K562 (cell line): ENCODE measurements at regions not wholly inside any gene's neighbourhood (a gene's known extent, or its start where the extent isn't known, plus 50 kb on each side); places are given as distances from the start of the nearest gene placed in this dataset.

Source experiments
- ATAC-seq: fragments of 200-7000 bp; cut with Tn5 transposase; 3 replicates; pipeline ENCODE4 v1.9.1; 2020; ENCODE audit warnings: moderate library complexity
- BruUV-seq: library from RNA; stranded (reverse); fragments of 400-500 nt; replicated peaks from 2 replicates; lab custom pipeline; 2021; lab: Mats Ljungman, UMichigan
- CTCF ChIA-PET: fragments of 300-600 bp; formaldehyde crosslinking; extraction: SDS; loops from one replicate; lab custom pipeline; 2021; ENCODE audit warnings: low intra/inter-chr PET ratio; lab: Yijun Ruan, JAX
- POLR2A ChIA-PET: fragments of 300-600, 350-650 bp; sonication (Branson Sonifier 250); formaldehyde crosslinking; extraction: SDS; loops from one replicate; lab custom pipeline; 2021; ENCODE audit warnings: antibody characterized with exemption, inconsistent platforms; lab: Yijun Ruan, JAX
- DNase-seq, 4 experiments: peaks; one replicate each; pipeline versions ENCODE4 v3.0.0 to v3.0.0-alpha.2; 2011 to 2018; ENCODE audit warnings: low spot score in 3 of 4, mixed read lengths in 3 of 4; ENCODE audit errors: extremely low read depth in 1 of 4
- FAIRE-seq: peaks from 2 replicates; lab custom pipeline; 2011; peaks lifted over from hg19 to GRCh38; lab: Jason Lieb, UNC
- H2AFZ ChIP-seq: 2 replicates; pipeline ENCODE4 v1.6.0; 2011; ENCODE audit warnings: low read depth, low read length, control low read depth, inconsistent platforms
- H3K27ac ChIP-seq: fragments of 200-600 bp; 3 replicates; pipeline ENCODE4 v1.8.0; 2011; ENCODE audit warnings: low read depth, mild to moderate bottlenecking, control low read depth, inconsistent platforms, low read length, moderate library complexity, mixed read lengths; ENCODE audit errors: extremely low read depth
- H3K27me3 ChIP-seq, 2 experiments: fragments of 300-600 bp in 1 of 2; 2 replicates in 1 of 2; 3 replicates in 1 of 2; pipeline versions ENCODE4 v1.6.0 to v1.8.0; 2011; ENCODE audit warnings: inconsistent platforms in 2 of 2, low read length in 2 of 2, mild to moderate bottlenecking in 1 of 2, mixed read lengths in 1 of 2, moderate library complexity in 1 of 2; ENCODE audit not compliant: control insufficient read depth in 2 of 2, insufficient read depth in 2 of 2
- H3K36me3 ChIP-seq: fragments of 300-600 bp; 3 replicates; pipeline ENCODE4 v1.8.0; 2011; ENCODE audit warnings: mild to moderate bottlenecking, low read length, inconsistent platforms; ENCODE audit not compliant: control insufficient read depth, insufficient read depth
- H3K4me1 ChIP-seq, 2 experiments: fragments of 200-600 bp in 1 of 2; replicated peaks in 1 of 2; 2 replicates in 1 of 2; 3 replicates in 1 of 2; pipeline versions ENCODE4 v1.5.1 to v1.8.0; 2011; ENCODE audit warnings: inconsistent platforms in 2 of 2, low read length in 2 of 2, mild to moderate bottlenecking in 1 of 2, mixed read lengths in 1 of 2, moderate library complexity in 1 of 2; ENCODE audit not compliant: control insufficient read depth in 2 of 2, insufficient read depth in 2 of 2
- H3K4me2 ChIP-seq: 2 replicates; pipeline ENCODE4 v1.6.1; 2011; ENCODE audit warnings: low read length, control low read depth, inconsistent platforms, mixed read lengths; ENCODE audit not compliant: insufficient read depth
- H3K4me3 ChIP-seq: fragments of 200-600 bp; sonication (generic), shearing (Covaris generic); 2 replicates; pipeline ENCODE4 v1.5.1; 2016; ENCODE audit warnings: control low read depth, inconsistent platforms
- H3K79me2 ChIP-seq: fragments of 200-600 bp; 3 replicates; pipeline ENCODE4 v1.8.0; 2011; ENCODE audit warnings: low read length, inconsistent platforms; ENCODE audit not compliant: control insufficient read depth, insufficient read depth
- H3K9ac ChIP-seq, 2 experiments: 2 replicates each; pipeline versions ENCODE4 v1.6.0 to v1.6.1; 2011; ENCODE audit warnings: low read depth in 2 of 2, low read length in 2 of 2, control low read depth in 1 of 2, inconsistent platforms in 1 of 2, mild to moderate bottlenecking in 1 of 2, mixed read lengths in 1 of 2; ENCODE audit not compliant: insufficient read depth in 1 of 2
- H3K9me1 ChIP-seq: one replicate; pipeline ENCODE4 v1.6.0; 2011; ENCODE audit warnings: inconsistent platforms, mild to moderate bottlenecking, low read length, moderate library complexity; ENCODE audit not compliant: control insufficient read depth, insufficient read depth
- H3K9me3 ChIP-seq: replicated peaks from 2 replicates; pipeline ENCODE4 v1.5.1; 2011; ENCODE audit warnings: low read depth, low read length, inconsistent platforms; ENCODE audit not compliant: control insufficient read depth, insufficient read depth
- H4K20me1 ChIP-seq: replicated peaks from 2 replicates; pipeline ENCODE4 v1.6.1; 2011; ENCODE audit warnings: low read length, inconsistent platforms, mixed read lengths; ENCODE audit not compliant: control insufficient read depth, insufficient read depth
- BMI1 ChIP-seq: fragments of 150-350 bp; IDR thresholded peaks from 2 replicates; pipeline ENCODE4 v1.6.1; 2014; ENCODE audit warnings: low read length
- CEBPB ChIP-seq: fragments of 450-650 bp; IDR thresholded peaks from 2 replicates; pipeline ENCODE4 v1.6.1; 2016; ENCODE audit warnings: missing genetic modification characterization, missing compliant biosample characterization
- CTCF ChIP-seq, 3 experiments: IDR thresholded peaks in 2 of 3; conservative IDR thresholded peaks in 1 of 3; 2 replicates each; pipeline ENCODE4 v1.5.1; 2011 to 2012; ENCODE audit warnings: low read length in 3 of 3, mild to moderate bottlenecking in 3 of 3, control low read depth in 2 of 3, improper control_type of control experiment in 1 of 3, inconsistent platforms in 1 of 3, low read depth in 1 of 3, mixed read lengths in 1 of 3, moderate library complexity in 1 of 3; ENCODE audit not compliant: insufficient read depth in 2 of 3
- ELF4 ChIP-seq: fragments of 450-650 bp; formaldehyde crosslinking; IDR thresholded peaks from 2 replicates; pipeline ENCODE4 v1.4.0; 2022; ENCODE audit warnings: missing genetic modification characterization
- FOXJ2 ChIP-seq: fragments of 200-800 bp; sonication (Bioruptor generic); IDR thresholded peaks from 2 replicates; pipeline ENCODE4 v1.6.1; 2016; ENCODE audit warnings: missing genetic modification characterization, missing compliant biosample characterization
- GATAD2B ChIP-seq: fragments of 450-650 bp; IDR thresholded peaks from 2 replicates; pipeline ENCODE4 v1.6.1; 2017; ENCODE audit warnings: mild to moderate bottlenecking, borderline replicate concordance
- HMG20A ChIP-seq: fragments of 450-650 bp; formaldehyde crosslinking; conservative IDR thresholded peaks from 2 replicates; pipeline ENCODE4 v1.4.0; 2020; ENCODE audit warnings: mild to moderate bottlenecking, mixed read lengths
- ILK ChIP-seq: fragments of 450-650 bp; IDR thresholded peaks from 2 replicates; pipeline ENCODE4 v1.6.1; 2016; ENCODE audit warnings: missing genetic modification characterization, low read depth, mild to moderate bottlenecking, missing compliant biosample characterization, moderate library complexity, borderline replicate concordance
- MXI1 ChIP-seq: IDR thresholded peaks from 2 replicates; pipeline ENCODE4 v1.6.1; 2011; ENCODE audit warnings: low read depth, mild to moderate bottlenecking, improper control_type of control experiment, low read length
- MYC ChIP-seq, 2 experiments: fragments of 250-450 bp in 1 of 2; sonication (Bioruptor Pico) in 1 of 2; IDR thresholded peaks; 2 replicates each; pipeline versions ENCODE4 v1.5.1 to v1.6.1; 2012 to 2021; ENCODE audit warnings: low read depth in 2 of 2, borderline replicate concordance in 1 of 2, improper control_type of control experiment in 1 of 2, low read length in 1 of 2, mild to moderate bottlenecking in 1 of 2, moderate library complexity in 1 of 2
- ZBTB1 ChIP-seq: sonication (generic); formaldehyde crosslinking; IDR thresholded peaks from 2 replicates; pipeline ENCODE4 v1.8.1; 2023; ENCODE audit warnings: missing genetic modification reagents, low read depth, mild to moderate bottlenecking, borderline replicate concordance
- ZNF512 ChIP-seq: IDR thresholded peaks from 2 replicates; pipeline ENCODE4 v1.6.1; 2016; ENCODE audit warnings: missing genetic modification characterization, missing compliant biosample characterization
- ZNF76 ChIP-seq: fragments of 250-450 bp; sonication (Bioruptor Pico); IDR thresholded peaks from 2 replicates; pipeline ENCODE4 v1.4.0; 2020; ENCODE audit warnings: mild to moderate bottlenecking, moderate library complexity, borderline replicate concordance
- WGBS: fragments of 100-300 bp; shearing (Covaris generic); methylation state at CpG from one replicate; pipeline ENCODE4 v1.1.6; 2016; ENCODE audit warnings: low coverage, mixed read lengths; ENCODE audit not compliant: insufficient coverage; ENCODE audit errors: missing lambda C conversion rate; 5-methylcytosine and 5-hydroxymethylcytosine counted together
- in situ Hi-C: fragments of 300-500 bp; cut with MboI; formaldehyde crosslinking; loops from 4 replicates; pipeline ENCODE4 v1.15.0; 2018; ENCODE audit warnings: inconsistent platforms, mixed read lengths
- intact Hi-C: fragments of 100-400 bp; cut with micrococcal nuclease; formaldehyde crosslinking; loops from 2 replicates; pipeline ENCODE4 v1.14.2; 2022

GRCh38 chr1:209076688-209077087 lies 506.8 kb upstream of the CAMK1G start:
- H3K27ac ChIP-seq: no peak overlapping the region
- no peak overlapping the region for H3K4me3 ChIP-seq
- no peak overlapping the region for H3K9ac ChIP-seq
- H3K9me3 ChIP-seq: 0 out of 2 replicates have a peak, but pooled peaks cover 3% of the 10 kb centered on the region
- no peak overlapping the region for H3K4me2 ChIP-seq
- TF ChIP-seq CTCF (IDR thresholded peaks at IDR 0.05 in 2 of 3, conservative IDR thresholded peaks at IDR 0.05 in 1 of 3; ENCODE audit: insufficient read depth in 2 of 3, low read depth in 1 of 3, low read length in 3 of 3): peak in 1 of 3 experiments; percentile 13; a peak in 1 of 6 replicates
- no peak for TF ChIP-seq MXI1
- no peaks in the 10 kb centered on the region for H3K36me3 ChIP-seq
- H2AFZ ChIP-seq: no peak overlapping the region
- H3K9me1 ChIP-seq: no peaks in the 10 kb centered on the region
- in situ Hi-C loops: no loop called here
- no peak for ATAC-seq
- 0% methylated on average over 3 of the region's 3 CpGs for WGBS
- POLR2A ChIA-PET: no interaction called here
- intact Hi-C loops: no loop called here
- no peak for DNase-seq
- no peaks in the 10 kb centered on the region for H3K4me1 ChIP-seq
- no peaks in the 10 kb centered on the region for H4K20me1 ChIP-seq
- H3K27me3 ChIP-seq: no peaks in the 10 kb centered on the region
- BruUV-seq: no TSS peak
- no peaks in the 10 kb centered on the region for H3K79me2 ChIP-seq
- no peak for FAIRE-seq
- CTCF ChIA-PET: no interaction called here

GRCh38 chr1:209080170-209080781 lies 503.2 kb upstream of the CAMK1G start:
- H2AFZ ChIP-seq: no peak overlapping the region
- no peak for TF ChIP-seq FOXJ2 (tag)
- TF ChIP-seq ZBTB1: no peak
- TF ChIP-seq ILK: no peak
- TF ChIP-seq ZNF76 (CRISPR knock-in tag): no peak
- no peak for TF ChIP-seq ZNF512 (tag)
- TF ChIP-seq HMG20A (CRISPR knock-in tag): no peak
- no peak for TF ChIP-seq GATAD2B
- no peak for TF ChIP-seq ELF4 (CRISPR knock-in tag)
- TF ChIP-seq CEBPB (tag): no peak
- no peak for TF ChIP-seq MYC (IDR thresholded peaks at IDR 0.05; ENCODE audit: low read depth, low read length)
- TF ChIP-seq MYC (CRISPR knock-in tag; IDR thresholded peaks at IDR 0.05; ENCODE audit: borderline replicate concordance, low read depth): no peak
- TF ChIP-seq BMI1: no peak

More at GRCh38 chr1:209080170-209080781, 503.2 kb upstream of the CAMK1G start:
- H4K20me1 ChIP-seq: no peaks in the 10 kb centered on the region
- H3K4me1 ChIP-seq: no peaks in the 10 kb centered on the region
- DNase-seq (no peak), FAIRE-seq (no peak), ATAC-seq (no peak)
- ChIA-PET POLR2A (no interaction called here), CTCF (no interaction called here)
- H3K36me3 ChIP-seq: no peaks in the 10 kb centered on the region
- no peak overlapping the region for H3K27ac ChIP-seq
- H3K27me3 ChIP-seq: no peaks in the 10 kb centered on the region
- H3K9me1 ChIP-seq: no peaks in the 10 kb centered on the region
- H3K9me3 ChIP-seq: 0 out of 2 replicates have a peak, but pooled peaks cover 3% of the 10 kb centered on the region
- 4% methylated on average over 5 of the region's 5 CpGs for WGBS
- H3K4me3 ChIP-seq: no peak overlapping the region
- H3K79me2 ChIP-seq: no peaks in the 10 kb centered on the region
- BruUV-seq: no TSS peak
- H3K9ac ChIP-seq: no peak overlapping the region
- intact Hi-C loops: no loop called here
- in situ Hi-C loops: no loop called here
- no peak overlapping the region for H3K4me2 ChIP-seq
